Large intestine (tissue), 3 donors: ENCODE measurements at regions not wholly inside any gene's neighbourhood (a gene's known extent, or its start where the extent isn't known, plus 50 kb on each side); places are given as distances from the start of the nearest gene placed in this dataset.
"Not testable (repeated sequence)": the region's sequence is repeated elsewhere in the genome, so short reads cannot be mapped to it uniquely, and the experiment has no call there.

ENCODE experiments used
- DNase-seq, 2 donors: peaks; one replicate each; pipeline versions ENCODE4 v3.0.0 to v3.0.0-alpha.2; 2013
- H3K27ac ChIP-seq: one replicate; pipeline ENCODE4 v1.5.1; 2013; ENCODE audit warnings: low read length
- H3K27me3 ChIP-seq: 2 replicates; pipeline ENCODE4 v1.6.1; 2013; ENCODE audit warnings: low read length; ENCODE audit not compliant: control insufficient read depth, insufficient read depth
- H3K36me3 ChIP-seq: 2 replicates; pipeline ENCODE4 v1.6.1; 2013; ENCODE audit warnings: low read length; ENCODE audit not compliant: control insufficient read depth, insufficient read depth
- H3K4me1 ChIP-seq: one replicate; pipeline ENCODE4 v1.6.1; 2013; ENCODE audit warnings: low read length; ENCODE audit not compliant: control insufficient read depth, insufficient read depth
- H3K4me3 ChIP-seq: one replicate; pipeline ENCODE4 v1.5.1; 2013; ENCODE audit warnings: low read length
- H3K9me3 ChIP-seq: one replicate; pipeline ENCODE4 v1.6.1; 2013; ENCODE audit warnings: mild to moderate bottlenecking, low read depth, low read length, moderate library complexity; ENCODE audit not compliant: control insufficient read depth
- WGBS: methylation state at CpG from one replicate; pipeline ENCODE4 v1.1.5; 2013; ENCODE audit warnings: low lambda C conversion rate; ENCODE audit not compliant: insufficient coverage; 5-methylcytosine and 5-hydroxymethylcytosine counted together

- Histone ChIP-seq H3K27ac (no peak overlapping the region), H3K9me3 (no peaks in the 10 kb centered on the region), H3K4me1 (no peaks in the 10 kb centered on the region), H3K27me3 (no peaks in the 10 kb centered on the region), H3K4me3 (no peak overlapping the region), H3K36me3 (no peaks in the 10 kb centered on the region)
- no peak for DNase-seq
- 70% methylated on average over 2 of the region's 6 CpGs for WGBS
Measured at GRCh38 chr5:96529559-96529958, 96.5 kb upstream of the PCSK1 start.

GRCh38 chr5:96530901-96531300, 97.9 kb upstream of the PCSK1 start:
- no peak for DNase-seq
- no peak overlapping the region for H3K4me3 ChIP-seq
- H3K9me3 ChIP-seq: no peaks in the 10 kb centered on the region

GRCh38 chr5:96533371-96533770, 100.3 kb upstream of the PCSK1 start:
- Histone ChIP-seq H3K4me3 (no peak overlapping the region), H3K36me3 (no peaks in the 10 kb centered on the region), H3K9me3 (no peaks in the 10 kb centered on the region), H3K27ac (no peak overlapping the region), H3K27me3 (no peaks in the 10 kb centered on the region), H3K4me1 (no peaks in the 10 kb centered on the region)
- no peak for DNase-seq
- 100% methylated on average over 2 of the region's 4 CpGs for WGBS

More at GRCh38 chr5:96530901-96531300, 97.9 kb upstream of the PCSK1 start:
- Histone ChIP-seq H3K27me3 (no peaks in the 10 kb centered on the region), H3K27ac (no peak overlapping the region), H3K4me1 (no peaks in the 10 kb centered on the region), H3K36me3 (no peaks in the 10 kb centered on the region)

GRCh38 chr5:96537386-96537785, 104.3 kb upstream of the PCSK1 start:
- Histone ChIP-seq H3K36me3 (no peaks in the 10 kb centered on the region), H3K27me3 (no peaks in the 10 kb centered on the region), H3K4me1 (no peaks in the 10 kb centered on the region), H3K27ac (no peak overlapping the region), H3K9me3 (no peaks in the 10 kb centered on the region), H3K4me3 (no peak overlapping the region)
- no peak for DNase-seq
- 82% methylated on average over 2 of the region's 3 CpGs for WGBS

- no peak for DNase-seq
- WGBS: no CpG with 5 or more reads among the region's 1 CpG
- no peak overlapping the region for H3K27ac ChIP-seq
Measured at GRCh38 chr5:96538808-96539250, 105.8 kb upstream of the PCSK1 start.

GRCh38 chr5:96546120-96546519, 113.1 kb upstream of the PCSK1 start:
- 83% methylated on average over 1 of the region's 1 CpG for WGBS

More at GRCh38 chr5:96538808-96539250, 105.8 kb upstream of the PCSK1 start:
- Histone ChIP-seq H3K9me3 (no peaks in the 10 kb centered on the region), H3K4me3 (no peak overlapping the region), H3K27me3 (no peaks in the 10 kb centered on the region), H3K36me3 (no peaks in the 10 kb centered on the region), H3K4me1 (no peaks in the 10 kb centered on the region)

GRCh38 chr5:96547486-96547885, 114.4 kb upstream of the PCSK1 start:
- H3K4me3 ChIP-seq: no peak overlapping the region
- no peaks in the 10 kb centered on the region for H3K27me3 ChIP-seq
- 100% methylated on average over 2 of the region's 4 CpGs for WGBS
- no peaks in the 10 kb centered on the region for H3K9me3 ChIP-seq
- no peaks in the 10 kb centered on the region for H3K4me1 ChIP-seq
- DNase-seq: no peak
- H3K27ac ChIP-seq: no peak overlapping the region
- H3K36me3 ChIP-seq: no peaks in the 10 kb centered on the region

More at GRCh38 chr5:96546120-96546519, 113.1 kb upstream of the PCSK1 start:
- Histone ChIP-seq H3K4me1 (no peaks in the 10 kb centered on the region), H3K36me3 (no peaks in the 10 kb centered on the region), H3K27ac (no peak overlapping the region), H3K27me3 (no peaks in the 10 kb centered on the region), H3K9me3 (no peaks in the 10 kb centered on the region), H3K4me3 (no peak overlapping the region)
- no peak for DNase-seq

- Histone ChIP-seq H3K4me3 (no peak overlapping the region), H3K36me3 (no peaks in the 10 kb centered on the region), H3K27me3 (no peaks in the 10 kb centered on the region), H3K27ac (no peak overlapping the region), H3K9me3 (no peaks in the 10 kb centered on the region), H3K4me1 (no peaks in the 10 kb centered on the region)
- no peak for DNase-seq
- WGBS: 100% methylated on average over 1 of the region's 2 CpGs
Measured at GRCh38 chr5:96548905-96549304, 113.3 kb upstream of the CAST start.

GRCh38 chr5:96560857-96561256, 101.3 kb upstream of the CAST start:
- DNase-seq, H3K4me3 ChIP-seq, H3K36me3 ChIP-seq, H3K27ac ChIP-seq, H3K27me3 ChIP-seq, H3K4me1 ChIP-seq, H3K9me3 ChIP-seq: not testable (repeated sequence)
- WGBS: no CpG with 5 or more reads among the region's 2 CpGs

GRCh38 chr5:96562614-96563013, 99.6 kb upstream of the CAST start:
- H3K9me3 ChIP-seq: no peaks in the 10 kb centered on the region
- no peak for DNase-seq
- H3K4me3 ChIP-seq: no peak overlapping the region
- no peaks in the 10 kb centered on the region for H3K36me3 ChIP-seq
- no peaks in the 10 kb centered on the region for H3K4me1 ChIP-seq
- no peaks in the 10 kb centered on the region for H3K27me3 ChIP-seq
- H3K27ac ChIP-seq: no peak overlapping the region

- Histone ChIP-seq H3K4me3 (no peak overlapping the region), H3K27ac (no peak overlapping the region), H3K4me1 (no peaks in the 10 kb centered on the region), H3K9me3 (no peaks in the 10 kb centered on the region), H3K27me3 (no peaks in the 10 kb centered on the region), H3K36me3 (no peaks in the 10 kb centered on the region)
- no peak for DNase-seq
- 93% methylated on average over 3 of the region's 3 CpGs for WGBS
Measured at GRCh38 chr5:96563816-96564215, 98.4 kb upstream of the CAST start.
